ENCODE measurements at regions not wholly inside any gene's neighbourhood (a gene's known extent, or its start where the extent isn't known, plus 50 kb on each side); places are given as distances from the start of the nearest gene placed in this dataset.

DNA sequence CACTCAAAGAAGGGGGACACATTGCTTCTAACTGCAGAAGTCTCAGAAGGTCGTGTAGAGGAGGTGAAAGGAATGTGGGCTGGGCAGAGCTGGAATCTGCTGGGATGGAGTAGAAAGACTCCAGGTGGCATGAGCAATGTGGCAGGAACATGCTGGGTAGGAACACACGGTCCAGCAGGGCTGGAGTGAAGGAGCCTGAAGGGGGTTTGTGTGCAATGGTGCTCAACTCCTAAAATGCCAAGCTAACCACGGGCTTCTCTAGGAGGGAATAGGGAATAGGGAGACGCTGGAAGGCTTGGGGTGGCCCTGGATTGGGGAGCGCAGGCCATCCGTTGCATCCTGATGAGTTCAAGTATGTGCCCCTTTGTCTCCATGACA is 253.8 kb downstream of the FAM43A start:
- TF ChIP-seq CTCF (IDR thresholded peaks at IDR 0.05) (no peak), POLR2A (IDR thresholded peaks at IDR 0.05) (no peak)

Measured in testis (tissue), 2 donors.